Heart right ventricle (tissue), 16 donors: ENCODE measurements at regions not wholly inside any gene's neighbourhood (a gene's known extent, or its start where the extent isn't known, plus 50 kb on each side); places are given as distances from the start of the nearest gene placed in this dataset.

ENCODE experiments used
- ATAC-seq, 8 donors: fragments of 200-7000 bp; cut with Tn5 transposase; one replicate each; pipeline ENCODE4 v1.9.1; 2020; ENCODE audit warnings: mild to moderate bottlenecking in 8 of 8, moderate library complexity in 8 of 8, moderate number of reproducible peaks in 1 of 8
- DNase-seq, 2 donors: peaks; one replicate each; pipeline ENCODE4 v3.0.0-alpha.2; 2020
- H3K27ac ChIP-seq, 10 donors: fragments of 200-600 bp; sonication (generic) in 2 of 10; one replicate each; pipeline versions ENCODE4 v1.5.0 to v1.8.0; 2020 to 2022; ENCODE audit warnings: mild to moderate bottlenecking in 3 of 10
- H3K27me3 ChIP-seq, 7 donors: fragments of 200-600 bp; one replicate each; pipeline ENCODE4 v1.8.0; 2021 to 2022; ENCODE audit warnings: mild to moderate bottlenecking in 2 of 7
- H3K36me3 ChIP-seq, 9 donors: fragments of 200-600 bp; sonication (generic) in 1 of 9; one replicate each; pipeline versions ENCODE4 v1.5.0 to v1.8.0; 2020 to 2022; ENCODE audit warnings: mild to moderate bottlenecking in 2 of 9
- H3K4me1 ChIP-seq, 9 donors: fragments of 200-600 bp; sonication (generic) in 1 of 9; one replicate each; pipeline versions ENCODE4 v1.5.0 to v1.8.0; 2020 to 2022; ENCODE audit warnings: mild to moderate bottlenecking in 4 of 9
- H3K4me3 ChIP-seq, 10 donors: fragments of 200-600 bp; sonication (generic) in 2 of 10; one replicate each; pipeline versions ENCODE4 v1.5.0 to v1.8.0; 2020 to 2022; ENCODE audit warnings: mild to moderate bottlenecking in 7 of 10, moderate library complexity in 2 of 10
- H3K9me3 ChIP-seq, 11 donors: fragments of 200-600 bp in 10 of 11; sonication (generic) in 2 of 11; one replicate each; pipeline versions ENCODE4 v1.5.0 to v1.8.0; 2013 to 2022; ENCODE audit warnings: mild to moderate bottlenecking in 2 of 11, control low read depth in 1 of 11, moderate library complexity in 1 of 11
- CTCF ChIP-seq, 9 donors: fragments of 200-600 bp; sonication (generic) in 2 of 9; IDR thresholded peaks; one replicate each; pipeline versions ENCODE4 v1.5.0 to v1.8.0; 2021 to 2022; ENCODE audit warnings: antibody characterized with exemption in 9 of 9, mild to moderate bottlenecking in 5 of 9, moderate library complexity in 1 of 9
- WGBS, 2 donors: extraction: QIAGEN DNeasy Blood & Tissue Kit; methylation state at CpG; one replicate each; pipeline ENCODE4 v1.1.7; 2013; ENCODE audit warnings: inconsistent platforms in 1 of 2; 5-methylcytosine and 5-hydroxymethylcytosine counted together
- intact Hi-C, 10 donors: fragments of 100-400 bp; cut with DNase I; formaldehyde crosslinking; loops; one replicate each; pipeline versions ENCODE4 v1.11.1 to v1.14.2; 2022
- donor health status: Arrhythmogenic right ventricular cardiomyopathy.
- donor health status: ischemic (EF 13 %, LVEDD 7.1; RV severe dilation, severe dysfunction).
- donor health status: healthy with polysubstance abuse.
- donor health status: DM: no; HTN: yes; CAD: no.
- donor health status: DM: no; HTN: no; CAD: no.
- donor health status: ischemic (EF 25% LVEDD 6.9; RV normal size, moderate dysfunction).
- donor health status: ischemic (EF 25% LVEDD 5.7; RV mildly dilated, moderate dysfunction).
- donor health status: healthy.
- donor health status: DM: yes; HTN: yes; CAD: no.
- donor health status: Ischemic cardiomyopathy.
- donor health status: ischemic (EF 35%, LVEDD 5.7; RV mildly dilated, moderate dysfunction).
- donor health status: nonischemic (EF 11% LVEDD 7.7; RV severe dilation, severe dysfunction).
- donor health status: DM: yes; HTN: yes; CAD: no.
- donor health status: PGD.
- donor health status: ischemic (EF 29% LVEDD 5.4; RV normal size, mild dysfunction).
- donor health status: nonischemic (EF 23%, LVEDD 6.1; RV moderate dilation, normal function).

DNA sequence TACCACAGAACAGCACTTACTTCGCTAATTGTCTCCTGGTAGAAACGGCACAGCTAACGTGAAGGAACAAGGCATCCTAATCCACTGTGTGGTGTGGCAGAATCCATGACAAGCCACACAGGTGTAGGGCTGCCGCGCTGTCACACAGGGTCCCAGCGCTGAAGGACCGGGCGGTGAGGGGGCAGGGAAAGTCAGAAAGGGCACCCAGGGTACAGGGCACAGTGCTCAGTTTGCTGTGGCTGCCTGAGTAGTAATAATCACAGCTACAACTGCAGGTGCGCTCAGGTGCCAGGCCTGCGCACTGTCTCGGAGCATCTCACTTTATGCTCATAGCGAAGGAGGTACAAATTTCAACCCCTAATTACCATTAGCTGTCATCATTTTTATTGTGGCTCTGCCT lies 55.2 kb upstream of the CAB39 start:
- Histone ChIP-seq H3K4me3 (no peak overlapping the region), H3K27me3 (no peaks in the 10 kb centered on the region), H3K36me3 (no peaks in the 10 kb centered on the region), H3K9me3 (no peaks in the 10 kb centered on the region), H3K4me1 (peaks cover 0 to 56% (median 0%) of the 10 kb centered on the region in 9 donors), H3K27ac (peak overlapping the region in 1 of 10 donors; percentile 91)
- TF ChIP-seq CTCF (IDR thresholded peaks at IDR 0.05), result no peak
- ATAC-seq, result no peak
- intact Hi-C loops, result no loop called here
- no peak for DNase-seq
- WGBS, 2 donors, result 94 to 97% methylated on average over 12 of the region's 12 CpGs

DNA sequence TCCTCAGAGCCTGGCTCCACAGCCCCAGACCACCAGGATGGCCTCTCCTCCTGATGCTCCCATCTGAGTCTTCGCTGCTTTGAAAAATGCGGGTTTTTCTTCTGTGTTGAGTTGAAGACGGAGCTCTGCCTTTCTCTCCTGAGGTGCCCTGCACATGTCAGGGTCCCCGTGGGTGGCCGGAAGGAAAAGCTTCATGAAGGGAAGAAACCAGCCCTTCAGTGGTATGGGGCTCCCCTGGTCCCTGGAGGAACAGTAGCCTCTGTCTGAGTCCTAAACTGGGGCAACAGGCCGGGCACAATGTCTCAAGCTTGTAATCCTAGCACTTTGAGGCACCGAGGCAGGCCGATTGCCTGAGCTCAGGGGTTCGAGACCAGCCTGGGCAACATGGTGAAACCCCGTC lies 54.7 kb upstream of the CAB39 start:
- no peak for TF ChIP-seq CTCF (IDR thresholded peaks at IDR 0.05)
- WGBS, 2 donors, result 89 to 95% methylated on average over 10 of the region's 10 CpGs
- Histone ChIP-seq H3K27me3 (no peaks in the 10 kb centered on the region), H3K36me3 (no peaks in the 10 kb centered on the region), H3K4me1 (peaks cover 0 to 61% (median 0%) of the 10 kb centered on the region in 9 donors), H3K27ac (peak overlapping the region in 1 of 10 donors; percentile 91), H3K4me3 (no peak overlapping the region), H3K9me3 (no peaks in the 10 kb centered on the region)
- intact Hi-C loops, result no loop called here
- no peak for ATAC-seq
- no peak for DNase-seq

- WGBS, 2 donors, result 79 to 91% methylated on average over 1 of the region's 1 CpG
- Histone ChIP-seq H3K4me1 (peaks cover 0 to 67% (median 0%) of the 10 kb centered on the region in 9 donors), H3K36me3 (no peaks in the 10 kb centered on the region), H3K9me3 (no peaks in the 10 kb centered on the region), H3K27me3 (no peaks in the 10 kb centered on the region), H3K4me3 (peak overlapping the region in 1 of 10 donors; percentile 12), H3K27ac (peak overlapping the region in 1 of 10 donors; percentile 91)
- ATAC-seq (no peak), DNase-seq (no peak)
- no peak for TF ChIP-seq CTCF (IDR thresholded peaks at IDR 0.05)
- intact Hi-C loops, result no loop called here
Observed at GRCh38 chr2:230658577-230658876, 54.1 kb upstream of the CAB39 start.

GRCh38 chr2:230658877-230659652 lies 53.6 kb upstream of the CAB39 start:
- no peak for TF ChIP-seq CTCF (IDR thresholded peaks at IDR 0.05)
- Histone ChIP-seq H3K4me1 (peaks cover 0 to 73% (median under 1%) of the 10 kb centered on the region in 9 donors), H3K27me3 (no peaks in the 10 kb centered on the region), H3K27ac (peak overlapping the region in 4 of 10 donors; percentile 25 to 91 (median 42)), H3K9me3 (no peaks in the 10 kb centered on the region), H3K4me3 (peak overlapping the region in 1 of 10 donors; percentile 12), H3K36me3 (no peaks in the 10 kb centered on the region)
- 80 to 86% methylated on average over 11 of the region's 11 CpGs for WGBS, 2 donors
- DNase-seq, result no peak
- intact Hi-C loops, result no loop called here
- ATAC-seq, result no peak
